ENCODE measurements at regions not wholly inside any gene's neighbourhood (a gene's known extent, or its start where the extent isn't known, plus 50 kb on each side); places are given as distances from the start of the nearest gene placed in this dataset.

DNA sequence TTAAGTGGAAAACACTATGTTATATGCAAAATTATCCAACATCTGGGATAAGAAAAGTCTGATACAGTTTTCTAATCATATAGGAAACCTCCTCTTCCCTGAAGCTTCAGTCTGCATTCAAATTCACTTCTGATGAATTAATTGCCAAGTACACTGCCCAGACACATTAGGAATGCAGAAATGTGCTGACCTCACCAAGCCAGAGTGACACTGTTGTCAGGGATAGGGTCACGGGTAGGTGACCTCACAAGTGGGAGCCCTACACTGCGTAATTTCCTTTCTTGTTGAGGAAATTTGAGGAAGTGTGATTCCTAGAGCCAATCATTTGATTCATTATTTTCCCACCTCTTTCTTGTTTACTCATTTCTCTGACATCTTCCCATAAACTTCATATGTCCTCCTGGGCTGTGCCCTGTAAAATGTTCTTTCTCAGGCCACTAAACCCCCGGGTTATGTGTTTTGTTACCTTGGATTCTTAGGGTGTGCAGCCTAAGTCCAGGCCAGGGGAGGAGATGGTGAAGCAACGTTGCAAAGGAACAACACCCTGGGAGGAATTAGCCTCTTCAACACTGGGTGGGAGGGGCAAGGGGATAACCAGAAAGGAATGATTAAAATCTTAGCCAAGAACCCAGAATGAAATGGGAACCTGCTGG lies 411.9 kb downstream of the MTRR start:
- no peaks in the 10 kb centered on the region for H3K27me3 ChIP-seq

GRCh38 chr5:8288334-8288733 lies 419.4 kb downstream of the MTRR start:
- no peak overlapping the region for H3K4me3 ChIP-seq

More for the DNA sequence above, 411.9 kb downstream of the MTRR start:
- no peak overlapping the region for H3K27ac ChIP-seq
- H3K4me3 ChIP-seq = no peak overlapping the region
- no peaks in the 10 kb centered on the region for H3K36me3 ChIP-seq
- no peak for DNase-seq
- intact Hi-C loops (cut with DNase I) = no loop called here
- no peak for TF ChIP-seq CTCF (IDR thresholded peaks at IDR 0.05)
- no peaks in the 10 kb centered on the region for H3K9me3 ChIP-seq
- H3K4me1 ChIP-seq = no peaks in the 10 kb centered on the region
- no peak for ATAC-seq

GRCh38 chr5:8288897-8289516 lies 420.1 kb downstream of the MTRR start:
- ATAC-seq = no peak
- H3K27me3 ChIP-seq = no peaks in the 10 kb centered on the region
- intact Hi-C loops (cut with DNase I) = no loop called here
- H3K9me3 ChIP-seq = no peaks in the 10 kb centered on the region
- H3K4me1 ChIP-seq = no peaks in the 10 kb centered on the region
- no peak overlapping the region for H3K27ac ChIP-seq
- no peak for DNase-seq
- H3K36me3 ChIP-seq = no peaks in the 10 kb centered on the region
- H3K4me3 ChIP-seq = no peak overlapping the region
- TF ChIP-seq CTCF (IDR thresholded peaks at IDR 0.05) = no peak

More at GRCh38 chr5:8288334-8288733, 419.4 kb downstream of the MTRR start:
- intact Hi-C loops (cut with DNase I) = no loop called here
- DNase-seq = peak in 2 of 4 donors; percentile 3 to 35
- H3K9me3 ChIP-seq = no peaks in the 10 kb centered on the region
- no peaks in the 10 kb centered on the region for H3K27me3 ChIP-seq
- H3K36me3 ChIP-seq = no peaks in the 10 kb centered on the region
- ATAC-seq = no peak
- no peak overlapping the region for H3K27ac ChIP-seq
- H3K4me1 ChIP-seq = no peaks in the 10 kb centered on the region
- no peak for TF ChIP-seq CTCF (IDR thresholded peaks at IDR 0.05)

DNA sequence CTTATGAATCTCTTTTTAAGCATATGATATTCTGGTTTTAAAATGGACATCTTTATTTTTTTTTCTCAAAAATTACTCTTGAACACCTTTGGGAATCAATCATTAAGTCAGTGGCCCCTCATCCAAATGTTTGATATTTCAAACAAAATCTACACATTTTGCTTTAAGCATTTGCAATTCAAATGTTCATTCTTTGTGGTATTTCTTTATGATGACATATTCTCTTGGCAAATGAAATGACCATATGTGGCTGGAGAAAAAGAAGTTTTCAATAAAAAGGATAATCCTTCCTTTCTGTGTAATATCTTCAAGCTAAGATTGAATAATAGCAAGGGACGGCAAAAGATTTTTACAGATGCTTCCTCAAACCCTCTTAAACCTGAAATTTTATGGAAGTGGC lies 420.8 kb downstream of the MTRR start:
- Histone ChIP-seq H3K27me3 (no peaks in the 10 kb centered on the region), H3K36me3 (no peaks in the 10 kb centered on the region), H3K4me1 (no peaks in the 10 kb centered on the region), H3K9me3 (no peaks in the 10 kb centered on the region), H3K4me3 (no peak overlapping the region), H3K27ac (no peak overlapping the region)
- DNase-seq = no peak
- no peak for ATAC-seq
- no peak for TF ChIP-seq CTCF (IDR thresholded peaks at IDR 0.05)
- intact Hi-C loops (cut with DNase I) = no loop called here

DNA sequence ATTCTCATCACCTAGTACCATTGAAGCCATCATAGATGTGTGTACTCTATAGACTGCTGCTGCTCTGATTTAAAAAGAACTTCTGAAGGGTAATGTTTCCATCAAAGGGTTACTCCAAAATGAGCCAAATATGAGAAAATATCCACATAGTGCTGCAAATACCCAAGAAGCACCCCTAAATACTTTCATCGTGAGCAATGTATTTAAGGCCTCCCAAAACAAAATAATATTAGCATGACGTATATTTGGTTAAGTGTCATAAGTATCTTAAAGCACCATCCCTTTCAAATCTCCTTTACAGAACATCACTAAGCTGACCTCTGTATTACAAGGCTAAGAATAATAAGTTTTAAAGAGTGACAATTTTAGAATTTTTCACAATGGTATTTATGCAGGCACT lies 421.8 kb downstream of the MTRR start:
- no peak for ATAC-seq

More for the DNA sequence above, 421.8 kb downstream of the MTRR start:
- no peak for DNase-seq
- no peaks in the 10 kb centered on the region for H3K27me3 ChIP-seq
- no peak overlapping the region for H3K4me3 ChIP-seq
- H3K4me1 ChIP-seq = no peaks in the 10 kb centered on the region
- intact Hi-C loops (cut with DNase I) = no loop called here
- TF ChIP-seq CTCF (IDR thresholded peaks at IDR 0.05) = no peak
- H3K9me3 ChIP-seq = no peaks in the 10 kb centered on the region
- no peak overlapping the region for H3K27ac ChIP-seq
- no peaks in the 10 kb centered on the region for H3K36me3 ChIP-seq

All from left lung (tissue), 4 donors.